Caco-2 (cell line): ENCODE measurements at regions not wholly inside any gene's neighbourhood (a gene's known extent, or its start where the extent isn't known, plus 50 kb on each side); places are given as distances from the start of the nearest gene placed in this dataset.

Source experiments
- BruUV-seq: library from RNA; stranded (reverse); fragments of 400-500 nt; replicated peaks from 2 replicates; lab custom pipeline; 2021; lab: Mats Ljungman, UMichigan
- CTCF ChIA-PET: fragments of 300-600 bp; sonication (Branson Sonifier 250); formaldehyde crosslinking; loops from one replicate; lab custom pipeline; 2022; ENCODE audit warnings: antibody characterized with exemption; lab: Charles Lee
- POLR2A ChIA-PET: fragments of 300-600 bp; sonication (Branson Sonifier 250); formaldehyde crosslinking; loops from one replicate; lab custom pipeline; 2022; ENCODE audit warnings: antibody characterized with exemption; lab: Charles Lee
- DNase-seq, 2 experiments: peaks; one replicate each; pipeline versions ENCODE4 v3.0.0 to v3.0.0-alpha.2; 2020 to 2022
- H3K27me3 ChIP-seq: replicated peaks from 2 replicates; pipeline ENCODE4 v1.6.0; 2011; ENCODE audit warnings: low read length; ENCODE audit not compliant: control insufficient read depth, insufficient read depth
- H3K36me3 ChIP-seq: 2 replicates; pipeline ENCODE4 v1.5.1; 2011; ENCODE audit warnings: low read length; ENCODE audit not compliant: control insufficient read depth, insufficient read depth
- H3K4me1 ChIP-seq: fragments of 250-450 bp; sonication (Bioruptor Pico); 2 replicates; pipeline ENCODE4 v1.5.1; 2020; ENCODE audit warnings: mild to moderate bottlenecking
- H3K4me3 ChIP-seq: 2 replicates; pipeline ENCODE4 v1.5.1; 2011; ENCODE audit warnings: low read depth, mild to moderate bottlenecking, control low read depth, low read length
- H3K9me3 ChIP-seq: fragments of 250-450 bp; sonication (Bioruptor Pico); 2 replicates; pipeline ENCODE4 v1.5.1; 2020; ENCODE audit warnings: mild to moderate bottlenecking, moderate library complexity
- H3K27ac Mint-ChIP-seq: one replicate; pipeline ENCODE4 v1.8.0; 2022; ENCODE audit warnings: mixed read lengths; ENCODE audit not compliant: unreplicated experiment
- H3K27me3 Mint-ChIP-seq: one replicate; pipeline ENCODE4 v1.8.0; 2022; ENCODE audit warnings: mixed read lengths; ENCODE audit not compliant: insufficient read depth, unreplicated experiment
- H3K36me3 Mint-ChIP-seq: one replicate; pipeline ENCODE4 v1.8.0; 2022; ENCODE audit warnings: mild to moderate bottlenecking, mixed read lengths; ENCODE audit not compliant: insufficient read depth, unreplicated experiment
- H3K4me1 Mint-ChIP-seq: one replicate; pipeline ENCODE4 v1.8.0; 2022; ENCODE audit warnings: low read depth, mixed read lengths; ENCODE audit not compliant: unreplicated experiment
- H3K4me3 Mint-ChIP-seq: one replicate; pipeline ENCODE4 v1.8.0; 2022; ENCODE audit warnings: mild to moderate bottlenecking, moderate library complexity, mixed read lengths; ENCODE audit not compliant: unreplicated experiment
- H3K9me3 Mint-ChIP-seq: one replicate; pipeline ENCODE4 v1.8.0; 2022; ENCODE audit warnings: mixed read lengths; ENCODE audit not compliant: unreplicated experiment
- intact Hi-C: fragments of 100-400 bp; cut with micrococcal nuclease; formaldehyde crosslinking; loops from one replicate; pipeline ENCODE4 v1.10.0; 2022; ENCODE audit not compliant: unreplicated experiment
- TF ChIP-seq, protein P1 (sequence below), 2 experiments: fragments of 200-600 bp in 1 of 2; IDR thresholded peaks; 1 replicate in 1 of 2; 2 replicates in 1 of 2; pipeline versions ENCODE4 v1.5.1 to v1.8.0; 2011 to 2022; ENCODE audit warnings: antibody characterized with exemption in 1 of 2, control low read depth in 1 of 2, inconsistent platforms in 1 of 2, low read depth in 1 of 2, low read length in 1 of 2, mild to moderate bottlenecking in 1 of 2, moderate library complexity in 1 of 2; ENCODE audit not compliant: insufficient read depth in 1 of 2, severe bottlenecking in 1 of 2, unreplicated experiment in 1 of 2

DNA sequence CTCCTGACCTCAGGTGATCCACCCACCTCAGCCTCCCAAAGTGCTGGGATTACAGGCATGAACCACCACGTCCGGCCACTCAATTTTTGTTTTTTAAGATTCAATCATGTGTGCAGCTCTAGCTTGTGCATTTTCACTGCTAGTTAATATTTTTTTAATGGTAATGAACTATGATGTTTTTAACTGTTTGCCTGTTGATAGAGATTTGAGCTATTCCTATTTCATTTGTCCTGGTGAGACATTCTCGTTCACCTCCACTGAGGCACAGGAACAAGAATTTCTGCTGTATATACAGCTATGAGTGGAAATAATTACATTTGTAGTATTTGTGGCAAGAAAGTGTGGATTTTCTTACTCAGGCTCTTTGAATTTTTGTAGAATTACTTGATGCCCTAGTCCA, 137.7 kb upstream of the MYOCD start:
- no peaks in the 10 kb centered on the region for H3K9me3 Mint-ChIP-seq
- no peak for DNase-seq
- TF ChIP-seq, protein P1, sequence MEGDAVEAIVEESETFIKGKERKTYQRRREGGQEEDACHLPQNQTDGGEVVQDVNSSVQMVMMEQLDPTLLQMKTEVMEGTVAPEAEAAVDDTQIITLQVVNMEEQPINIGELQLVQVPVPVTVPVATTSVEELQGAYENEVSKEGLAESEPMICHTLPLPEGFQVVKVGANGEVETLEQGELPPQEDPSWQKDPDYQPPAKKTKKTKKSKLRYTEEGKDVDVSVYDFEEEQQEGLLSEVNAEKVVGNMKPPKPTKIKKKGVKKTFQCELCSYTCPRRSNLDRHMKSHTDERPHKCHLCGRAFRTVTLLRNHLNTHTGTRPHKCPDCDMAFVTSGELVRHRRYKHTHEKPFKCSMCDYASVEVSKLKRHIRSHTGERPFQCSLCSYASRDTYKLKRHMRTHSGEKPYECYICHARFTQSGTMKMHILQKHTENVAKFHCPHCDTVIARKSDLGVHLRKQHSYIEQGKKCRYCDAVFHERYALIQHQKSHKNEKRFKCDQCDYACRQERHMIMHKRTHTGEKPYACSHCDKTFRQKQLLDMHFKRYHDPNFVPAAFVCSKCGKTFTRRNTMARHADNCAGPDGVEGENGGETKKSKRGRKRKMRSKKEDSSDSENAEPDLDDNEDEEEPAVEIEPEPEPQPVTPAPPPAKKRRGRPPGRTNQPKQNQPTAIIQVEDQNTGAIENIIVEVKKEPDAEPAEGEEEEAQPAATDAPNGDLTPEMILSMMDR (IDR thresholded peaks at IDR 0.05; ENCODE audit: insufficient read depth in 1 of 2, low read depth in 1 of 2, low read length in 1 of 2, severe bottlenecking in 1 of 2, unreplicated experiment in 1 of 2) = no peak
- no peaks in the 10 kb centered on the region for H3K36me3 Mint-ChIP-seq
- Histone ChIP-seq H3K4me3 (no peak overlapping the region), H3K9me3 (no peaks in the 10 kb centered on the region), H3K27me3 (no peaks in the 10 kb centered on the region), H3K4me1 (no peaks in the 10 kb centered on the region), H3K36me3 (no peaks in the 10 kb centered on the region)
- H3K27ac Mint-ChIP-seq = no peak overlapping the region
- ChIA-PET CTCF (no interaction called here), POLR2A (no interaction called here)
- intact Hi-C loops = no loop called here
- no TSS peak for BruUV-seq
- no peak overlapping the region for H3K4me3 Mint-ChIP-seq
- H3K27me3 Mint-ChIP-seq = no peaks in the 10 kb centered on the region
- H3K4me1 Mint-ChIP-seq = no peaks in the 10 kb centered on the region

DNA sequence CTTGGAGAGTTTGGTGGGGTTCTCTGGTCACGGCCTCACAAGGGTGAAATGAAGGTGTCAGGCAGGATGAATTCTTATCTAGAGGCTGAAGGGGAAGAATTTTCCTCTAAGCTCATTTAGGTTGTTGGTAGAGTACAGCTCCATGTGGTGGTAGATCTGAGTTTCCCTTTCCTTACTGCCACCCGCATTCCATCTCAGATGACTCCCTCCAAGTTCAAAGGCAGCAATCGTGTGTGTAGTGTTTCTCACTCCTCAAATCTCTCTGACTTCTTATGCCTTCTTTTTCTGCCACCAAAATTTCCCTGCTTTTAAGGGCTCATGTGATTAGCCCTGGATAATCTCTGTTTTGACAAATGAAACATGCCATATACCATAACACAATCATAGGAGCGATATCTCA, 135.5 kb upstream of the MYOCD start:
- ChIA-PET CTCF (no interaction called here), POLR2A (no interaction called here)
- intact Hi-C loops = no loop called here
- Histone ChIP-seq H3K4me3 (no peak overlapping the region), H3K9me3 (no peaks in the 10 kb centered on the region), H3K36me3 (no peaks in the 10 kb centered on the region), H3K4me1 (no peaks in the 10 kb centered on the region), H3K27me3 (no peaks in the 10 kb centered on the region)
- H3K27ac Mint-ChIP-seq = no peak overlapping the region
- H3K27me3 Mint-ChIP-seq = no peaks in the 10 kb centered on the region
- no peaks in the 10 kb centered on the region for H3K9me3 Mint-ChIP-seq
- H3K36me3 Mint-ChIP-seq = no peaks in the 10 kb centered on the region
- no peak for DNase-seq
- no peak overlapping the region for H3K4me3 Mint-ChIP-seq
- no peaks in the 10 kb centered on the region for H3K4me1 Mint-ChIP-seq
- no TSS peak for BruUV-seq
- TF ChIP-seq, protein P1 (IDR thresholded peaks at IDR 0.05; ENCODE audit: insufficient read depth in 1 of 2, low read depth in 1 of 2, low read length in 1 of 2, severe bottlenecking in 1 of 2, unreplicated experiment in 1 of 2) = no peak

DNA sequence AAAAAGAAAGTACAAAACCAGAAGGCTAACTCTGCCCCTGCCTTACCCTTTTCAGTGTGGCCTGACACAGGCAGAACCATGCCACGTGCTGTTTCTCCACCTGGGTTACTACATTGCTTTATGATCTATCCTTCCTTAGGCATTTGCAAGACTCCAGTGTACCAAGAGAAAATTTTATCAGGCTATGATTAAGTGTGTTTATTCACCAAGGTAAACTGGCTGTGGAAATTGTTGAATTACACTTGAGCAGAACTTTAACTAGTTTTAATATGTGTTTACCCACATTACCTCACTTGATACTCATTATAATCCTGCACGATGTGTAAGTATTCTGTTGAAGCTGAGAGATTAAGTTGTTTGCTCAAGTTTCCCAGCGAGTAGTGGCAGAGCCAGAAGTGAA, 129.7 kb upstream of the MYOCD start:
- H3K4me3 ChIP-seq = no peak overlapping the region
- H3K9me3 ChIP-seq = no peaks in the 10 kb centered on the region
- no peak for DNase-seq
- H3K36me3 Mint-ChIP-seq = no peaks in the 10 kb centered on the region
- H3K27me3 Mint-ChIP-seq = no peaks in the 10 kb centered on the region
- no peaks in the 10 kb centered on the region for H3K9me3 Mint-ChIP-seq
- no peak overlapping the region for H3K27ac Mint-ChIP-seq
- intact Hi-C loops = no loop called here
- TF ChIP-seq, protein P1 (IDR thresholded peaks at IDR 0.05; ENCODE audit: insufficient read depth in 1 of 2, low read depth in 1 of 2, low read length in 1 of 2, severe bottlenecking in 1 of 2, unreplicated experiment in 1 of 2) = no peak
- ChIA-PET POLR2A (no interaction called here), CTCF (no interaction called here)
- H3K27me3 ChIP-seq = no peaks in the 10 kb centered on the region
- H3K4me1 ChIP-seq = no peaks in the 10 kb centered on the region
- H3K4me3 Mint-ChIP-seq = no peak overlapping the region
- BruUV-seq = no TSS peak
- H3K4me1 Mint-ChIP-seq = no peaks in the 10 kb centered on the region
- no peaks in the 10 kb centered on the region for H3K36me3 ChIP-seq
